Medulla oblongata (tissue), 1 donor: ENCODE measurements at regions not wholly inside any gene's neighbourhood (a gene's known extent, or its start where the extent isn't known, plus 50 kb on each side); places are given as distances from the start of the nearest gene placed in this dataset.
"Not testable (repeated sequence)": the region's sequence is repeated elsewhere in the genome, so short reads cannot be mapped to it uniquely, and the experiment has no call there.

ENCODE experiments used
- DNase-seq: peaks from one replicate; pipeline ENCODE4 v3.0.0-alpha.2; 2015; ENCODE audit errors: extremely low spot score

- no peak for DNase-seq
Observed at GRCh38 chr16:9340526-9341256, 249.2 kb downstream of the HAPSTR1 start.

- DNase-seq: no peak
Observed at GRCh38 chr16:9343276-9343675, 251.8 kb downstream of the HAPSTR1 start.

- peak; percentile 33 for DNase-seq
Observed at GRCh38 chr16:9344508-9344907, 253.1 kb downstream of the HAPSTR1 start.

GRCh38 chr16:9345046-9345445 is 253.6 kb downstream of the HAPSTR1 start:
- no peak for DNase-seq

GRCh38 chr16:9345880-9346279 is 254.4 kb downstream of the HAPSTR1 start:
- no peak for DNase-seq

GRCh38 chr16:9348912-9349311 is 257.5 kb downstream of the HAPSTR1 start:
- no peak for DNase-seq

- not testable (repeated sequence) for DNase-seq
Observed at GRCh38 chr16:9349373-9349960, 258.0 kb downstream of the HAPSTR1 start.

GRCh38 chr16:9350119-9350799 is 258.8 kb downstream of the HAPSTR1 start:
- DNase-seq: not testable (repeated sequence)

- DNase-seq: no peak
Observed at GRCh38 chr16:9351440-9351839, 260.0 kb downstream of the HAPSTR1 start.

- DNase-seq: no peak
Observed at GRCh38 chr16:9351841-9352434, 260.5 kb downstream of the HAPSTR1 start.

- DNase-seq: no peak
Observed at GRCh38 chr16:9357829-9358228, 266.4 kb downstream of the HAPSTR1 start.

- no peak for DNase-seq
Observed at GRCh38 chr16:9360075-9360474, 268.6 kb downstream of the HAPSTR1 start.

GRCh38 chr16:9362050-9362449 is 270.6 kb downstream of the HAPSTR1 start:
- no peak for DNase-seq

GRCh38 chr16:9362604-9363003 is 271.2 kb downstream of the HAPSTR1 start:
- no peak for DNase-seq

- DNase-seq: no peak
Observed at GRCh38 chr16:9363520-9363919, 272.1 kb downstream of the HAPSTR1 start.

- DNase-seq: no peak
Observed at GRCh38 chr16:9364721-9365369, 273.4 kb downstream of the HAPSTR1 start.

GRCh38 chr16:9365370-9365728 is 273.9 kb downstream of the HAPSTR1 start:
- DNase-seq: peak; percentile 87

- no peak for DNase-seq
Observed at GRCh38 chr16:9366048-9366969, 274.9 kb downstream of the HAPSTR1 start.

- DNase-seq: no peak
Observed at GRCh38 chr16:9370061-9370491, 278.6 kb downstream of the HAPSTR1 start.

GRCh38 chr16:9371713-9372448 is 280.4 kb downstream of the HAPSTR1 start:
- no peak for DNase-seq
